ENCODE measurements at regions not wholly inside any gene's neighbourhood (a gene's known extent, or its start where the extent isn't known, plus 50 kb on each side); places are given as distances from the start of the nearest gene placed in this dataset.

DNA sequence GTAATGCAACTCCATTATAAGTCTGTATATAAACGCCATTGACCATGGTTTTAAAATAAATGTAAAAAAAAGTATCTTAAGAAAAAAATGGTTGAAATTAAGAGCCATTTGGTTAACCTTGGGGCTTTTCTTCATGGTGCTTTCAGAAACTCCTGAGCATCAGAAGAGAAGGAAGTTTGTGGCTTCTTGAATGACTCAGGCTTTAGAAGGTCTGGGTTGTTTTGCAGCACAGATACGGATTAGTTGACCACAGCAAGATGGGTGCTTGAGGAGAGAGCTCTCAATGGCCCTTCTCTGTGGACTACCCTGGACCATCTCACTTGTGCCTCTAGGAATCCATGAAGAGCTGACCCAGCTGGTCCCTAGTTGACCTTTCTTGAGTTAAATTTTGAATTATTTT is 189.5 kb downstream of the TMEM38B start:
- Histone ChIP-seq H3K27ac (ENCODE audit: low read length) (no peak overlapping the region), H3F3A (ENCODE audit: insufficient read depth, low read length, poor library complexity, severe bottlenecking) (no peaks in the 10 kb centered on the region)
- no peak for TF ChIP-seq RAD21 (conservative IDR thresholded peaks at IDR 0.05)
- TF ChIP-seq, protein P1, sequence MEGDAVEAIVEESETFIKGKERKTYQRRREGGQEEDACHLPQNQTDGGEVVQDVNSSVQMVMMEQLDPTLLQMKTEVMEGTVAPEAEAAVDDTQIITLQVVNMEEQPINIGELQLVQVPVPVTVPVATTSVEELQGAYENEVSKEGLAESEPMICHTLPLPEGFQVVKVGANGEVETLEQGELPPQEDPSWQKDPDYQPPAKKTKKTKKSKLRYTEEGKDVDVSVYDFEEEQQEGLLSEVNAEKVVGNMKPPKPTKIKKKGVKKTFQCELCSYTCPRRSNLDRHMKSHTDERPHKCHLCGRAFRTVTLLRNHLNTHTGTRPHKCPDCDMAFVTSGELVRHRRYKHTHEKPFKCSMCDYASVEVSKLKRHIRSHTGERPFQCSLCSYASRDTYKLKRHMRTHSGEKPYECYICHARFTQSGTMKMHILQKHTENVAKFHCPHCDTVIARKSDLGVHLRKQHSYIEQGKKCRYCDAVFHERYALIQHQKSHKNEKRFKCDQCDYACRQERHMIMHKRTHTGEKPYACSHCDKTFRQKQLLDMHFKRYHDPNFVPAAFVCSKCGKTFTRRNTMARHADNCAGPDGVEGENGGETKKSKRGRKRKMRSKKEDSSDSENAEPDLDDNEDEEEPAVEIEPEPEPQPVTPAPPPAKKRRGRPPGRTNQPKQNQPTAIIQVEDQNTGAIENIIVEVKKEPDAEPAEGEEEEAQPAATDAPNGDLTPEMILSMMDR (IDR thresholded peaks at IDR 0.05; ENCODE audit: poor library complexity, severe bottlenecking): no peak
- TF ChIP-seq MXI1 (conservative IDR thresholded peaks at IDR 0.05; ENCODE audit: poor library complexity, severe bottlenecking): no peak
- TF ChIP-seq, protein P2, sequence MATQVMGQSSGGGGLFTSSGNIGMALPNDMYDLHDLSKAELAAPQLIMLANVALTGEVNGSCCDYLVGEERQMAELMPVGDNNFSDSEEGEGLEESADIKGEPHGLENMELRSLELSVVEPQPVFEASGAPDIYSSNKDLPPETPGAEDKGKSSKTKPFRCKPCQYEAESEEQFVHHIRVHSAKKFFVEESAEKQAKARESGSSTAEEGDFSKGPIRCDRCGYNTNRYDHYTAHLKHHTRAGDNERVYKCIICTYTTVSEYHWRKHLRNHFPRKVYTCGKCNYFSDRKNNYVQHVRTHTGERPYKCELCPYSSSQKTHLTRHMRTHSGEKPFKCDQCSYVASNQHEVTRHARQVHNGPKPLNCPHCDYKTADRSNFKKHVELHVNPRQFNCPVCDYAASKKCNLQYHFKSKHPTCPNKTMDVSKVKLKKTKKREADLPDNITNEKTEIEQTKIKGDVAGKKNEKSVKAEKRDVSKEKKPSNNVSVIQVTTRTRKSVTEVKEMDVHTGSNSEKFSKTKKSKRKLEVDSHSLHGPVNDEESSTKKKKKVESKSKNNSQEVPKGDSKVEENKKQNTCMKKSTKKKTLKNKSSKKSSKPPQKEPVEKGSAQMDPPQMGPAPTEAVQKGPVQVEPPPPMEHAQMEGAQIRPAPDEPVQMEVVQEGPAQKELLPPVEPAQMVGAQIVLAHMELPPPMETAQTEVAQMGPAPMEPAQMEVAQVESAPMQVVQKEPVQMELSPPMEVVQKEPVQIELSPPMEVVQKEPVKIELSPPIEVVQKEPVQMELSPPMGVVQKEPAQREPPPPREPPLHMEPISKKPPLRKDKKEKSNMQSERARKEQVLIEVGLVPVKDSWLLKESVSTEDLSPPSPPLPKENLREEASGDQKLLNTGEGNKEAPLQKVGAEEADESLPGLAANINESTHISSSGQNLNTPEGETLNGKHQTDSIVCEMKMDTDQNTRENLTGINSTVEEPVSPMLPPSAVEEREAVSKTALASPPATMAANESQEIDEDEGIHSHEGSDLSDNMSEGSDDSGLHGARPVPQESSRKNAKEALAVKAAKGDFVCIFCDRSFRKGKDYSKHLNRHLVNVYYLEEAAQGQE (IDR thresholded peaks at IDR 0.05; ENCODE audit: borderline replicate concordance): no peak
- no peak for TF ChIP-seq EZH2 (IDR thresholded peaks at IDR 0.05; ENCODE audit: borderline replicate concordance, insufficient read depth, low read length, poor library complexity, severe bottlenecking)
- no peak for TF ChIP-seq POLR2AphosphoS5 (IDR thresholded peaks at IDR 0.05)
- no peak for TF ChIP-seq EP300 (conservative IDR thresholded peaks at IDR 0.05; ENCODE audit: poor library complexity, severe bottlenecking)
- TF ChIP-seq TAF1 (IDR thresholded peaks at IDR 0.05; ENCODE audit: low read depth): no peak
- TF ChIP-seq SMC3 (conservative IDR thresholded peaks at IDR 0.05; ENCODE audit: poor library complexity): no peak

DNA sequence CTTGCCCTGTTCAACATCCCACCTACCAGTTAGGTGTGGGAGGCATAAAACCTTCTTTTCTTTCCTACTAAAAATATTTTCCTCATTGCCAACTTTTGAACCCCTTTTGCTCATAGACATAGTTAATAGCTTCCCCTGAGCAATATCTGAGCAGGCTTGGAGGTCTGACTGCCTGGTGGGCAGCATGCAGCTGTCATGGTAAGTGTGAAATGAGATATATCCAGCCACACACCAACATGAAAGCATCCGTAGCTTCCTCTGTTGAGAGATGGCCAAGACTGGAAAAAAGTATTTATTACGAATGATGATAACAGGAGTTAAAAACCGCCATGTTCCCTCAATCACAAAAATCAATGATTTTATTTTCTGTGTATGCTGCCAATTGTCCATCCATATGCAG is 190.1 kb downstream of the TMEM38B start:
- Histone ChIP-seq H3K79me2 (replicated peaks; ENCODE audit: insufficient read depth, low read length) (no peaks in the 10 kb centered on the region), H4K20me1 (ENCODE audit: insufficient read depth) (no peaks in the 10 kb centered on the region), H3F3A (ENCODE audit: insufficient read depth, low read length, poor library complexity, severe bottlenecking) (no peaks in the 10 kb centered on the region), H2AFZ (ENCODE audit: low read depth, low read length) (no peak overlapping the region), H3K4me2 (ENCODE audit: low read length) (no peak overlapping the region), H3K36me3 (ENCODE audit: insufficient read depth, low read length) (no peaks in the 10 kb centered on the region), H3K27me3 (ENCODE audit: insufficient read depth, low read depth, low read length) (no peaks in the 10 kb centered on the region), H3K27ac (ENCODE audit: low read length) (no peak overlapping the region), H3K4me3 (ENCODE audit: low read length) (no peak overlapping the region), H3K9me3 (ENCODE audit: low read length) (no peaks in the 10 kb centered on the region), H3K9ac (ENCODE audit: low read length) (no peak overlapping the region), H3K9me2 (ENCODE audit: insufficient read depth, low read length) (no peaks in the 10 kb centered on the region)
- no peak for TF ChIP-seq TAF1 (IDR thresholded peaks at IDR 0.05; ENCODE audit: low read depth)
- no peak for TF ChIP-seq EP300 (conservative IDR thresholded peaks at IDR 0.05; ENCODE audit: poor library complexity, severe bottlenecking)
- TF ChIP-seq, protein P1 (IDR thresholded peaks at IDR 0.05; ENCODE audit: poor library complexity, severe bottlenecking): no peak
- TF ChIP-seq POLR2AphosphoS5 (IDR thresholded peaks at IDR 0.05): no peak
- no peak for TF ChIP-seq EZH2 (IDR thresholded peaks at IDR 0.05; ENCODE audit: borderline replicate concordance, insufficient read depth, low read length, poor library complexity, severe bottlenecking)
- TF ChIP-seq MXI1 (conservative IDR thresholded peaks at IDR 0.05; ENCODE audit: poor library complexity, severe bottlenecking): no peak
- TF ChIP-seq RAD21 (conservative IDR thresholded peaks at IDR 0.05): no peak
- TF ChIP-seq SMC3 (conservative IDR thresholded peaks at IDR 0.05; ENCODE audit: poor library complexity): no peak
- TF ChIP-seq, protein P2 (IDR thresholded peaks at IDR 0.05; ENCODE audit: borderline replicate concordance): no peak

More for the DNA sequence above, 189.5 kb downstream of the TMEM38B start:
- H2AFZ ChIP-seq (ENCODE audit: low read depth, low read length): no peak overlapping the region
- no peak overlapping the region for H3K9ac ChIP-seq (ENCODE audit: low read length)
- H3K4me2 ChIP-seq (ENCODE audit: low read length): no peak overlapping the region
- no peak overlapping the region for H3K4me3 ChIP-seq (ENCODE audit: low read length)
- H3K9me2 ChIP-seq (ENCODE audit: insufficient read depth, low read length): no peaks in the 10 kb centered on the region
- H3K36me3 ChIP-seq (ENCODE audit: insufficient read depth, low read length): no peaks in the 10 kb centered on the region
- no peaks in the 10 kb centered on the region for H3K9me3 ChIP-seq (ENCODE audit: low read length)
- no peaks in the 10 kb centered on the region for H4K20me1 ChIP-seq (ENCODE audit: insufficient read depth)
- no peaks in the 10 kb centered on the region for H3K27me3 ChIP-seq (ENCODE audit: insufficient read depth, low read depth, low read length)
- no peaks in the 10 kb centered on the region for H3K79me2 ChIP-seq (replicated peaks; ENCODE audit: insufficient read depth, low read length)

Measured in neural cell (in vitro differentiated cells).